ENCODE measurements at regions not wholly inside any gene's neighbourhood (a gene's known extent, or its start where the extent isn't known, plus 50 kb on each side); places are given as distances from the start of the nearest gene placed in this dataset.

DNA sequence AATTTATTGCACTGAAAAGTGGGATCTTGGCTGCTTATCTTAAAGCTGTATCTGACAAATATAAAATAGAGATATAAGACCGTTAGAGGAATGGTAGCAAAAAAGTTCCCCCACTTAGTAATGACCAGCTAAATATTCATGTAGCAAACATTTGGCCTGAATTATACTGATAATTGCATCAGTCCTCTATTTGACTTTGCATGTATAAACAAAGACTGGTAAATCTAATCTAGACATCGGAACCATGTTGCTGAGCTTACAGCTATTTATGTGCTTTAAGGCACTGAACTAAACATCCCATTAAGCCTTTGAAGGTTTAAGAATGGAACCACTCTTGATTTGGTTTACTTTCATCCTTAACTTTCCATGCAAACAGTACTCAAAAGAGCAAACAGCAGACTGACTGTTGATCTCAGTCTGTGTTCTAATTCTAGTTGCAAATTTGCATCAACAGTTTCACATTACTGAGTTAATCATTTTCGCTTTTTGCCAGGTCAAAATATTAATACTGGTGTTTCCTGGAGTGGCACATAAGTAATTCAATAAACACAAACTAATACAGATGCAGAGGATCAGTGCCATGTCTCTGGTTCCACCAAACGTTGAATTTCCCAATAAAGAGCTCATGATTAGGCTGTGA, 203.5 kb upstream of the HTR2A start:
- no peaks in the 10 kb centered on the region for H3K36me3 Mint-ChIP-seq
- CTCF ChIA-PET: no interaction called here
- ATAC-seq (no peak), DNase-seq (no peak)
- Histone ChIP-seq H3K27me3 (ENCODE audit: control insufficient read depth in 2 of 2, insufficient read depth in 2 of 2, low read length in 2 of 2) (no peaks in the 10 kb centered on the region), H3K4me3 (ENCODE audit: low read length) (no peak overlapping the region), H3K27ac (ENCODE audit: low read depth, low read length) (no peak overlapping the region), H3K36me3 (ENCODE audit: control insufficient read depth in 2 of 3, insufficient read depth in 3 of 3, low read length in 3 of 3) (no peaks in the 10 kb centered on the region), H3K4me1 (ENCODE audit: control insufficient read depth in 2 of 2, insufficient read depth in 2 of 2, low read length in 2 of 2) (no peaks in the 10 kb centered on the region), H3K9me3 (ENCODE audit: control insufficient read depth in 2 of 3, low read length in 3 of 3) (no peaks in the 10 kb centered on the region)
- no peak overlapping the region for H3K27ac Mint-ChIP-seq
- H3K9me3 Mint-ChIP-seq: peaks cover 0 to 4% (median 0%) of the 10 kb centered on the region in 11 donors
- no peak overlapping the region for H3K4me3 Mint-ChIP-seq
- H3K4me1 Mint-ChIP-seq: no peaks in the 10 kb centered on the region
- peaks cover 2 to 34% (median 20%) of the 10 kb centered on the region in 5 donors for H3K27me3 Mint-ChIP-seq
- intact Hi-C loops (cut with micrococcal nuclease): no loop called here
- POLR2A ChIA-PET: no interaction called here

DNA sequence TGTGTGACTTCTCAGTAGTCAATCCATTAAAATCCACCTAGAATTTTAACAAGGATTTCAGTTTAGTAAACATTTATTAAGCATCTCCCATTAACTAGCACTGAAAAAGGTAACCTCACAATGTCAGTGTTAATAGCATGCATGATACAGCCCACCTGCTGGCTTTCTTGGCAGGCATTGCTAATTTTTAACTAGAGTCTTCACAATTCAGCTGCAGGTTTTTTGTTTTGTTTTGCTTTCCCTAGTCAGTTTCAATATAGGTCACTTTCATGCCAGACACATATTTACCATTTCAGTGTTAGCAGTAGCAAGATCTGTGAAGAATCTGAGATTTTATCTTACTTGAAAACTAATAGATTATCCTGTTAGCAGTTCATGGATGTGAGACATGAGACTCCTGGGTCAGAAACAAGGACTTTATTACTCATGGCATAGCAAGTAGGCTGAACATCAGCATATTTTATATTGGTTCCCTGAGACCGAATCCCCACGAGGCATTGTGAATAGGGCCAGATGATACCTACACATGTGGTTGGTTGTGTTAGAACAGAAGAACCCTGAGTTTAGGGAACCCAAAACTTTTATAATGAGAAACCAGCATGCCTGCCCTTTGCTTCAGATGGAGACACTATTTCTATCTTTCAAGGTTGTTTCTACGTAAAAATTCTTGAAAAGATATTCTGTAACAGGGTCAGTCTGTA, 198.0 kb upstream of the HTR2A start:
- Mint-ChIP-seq H3K4me3 (no peak overlapping the region), H3K36me3 (no peaks in the 10 kb centered on the region), H3K27me3 (peaks cover 3 to 27% (median 8%) of the 10 kb centered on the region in 5 donors), H3K4me1 (no peaks in the 10 kb centered on the region), H3K9me3 (peaks cover 0 to 5% (median 0%) of the 10 kb centered on the region in 11 donors), H3K27ac (no peak overlapping the region)
- Histone ChIP-seq H3K27ac (ENCODE audit: low read depth, low read length) (no peak overlapping the region), H3K4me3 (ENCODE audit: low read length) (no peak overlapping the region), H3K36me3 (ENCODE audit: control insufficient read depth in 2 of 3, insufficient read depth in 3 of 3, low read length in 3 of 3) (no peaks in the 10 kb centered on the region), H3K4me1 (ENCODE audit: control insufficient read depth in 2 of 2, insufficient read depth in 2 of 2, low read length in 2 of 2) (no peaks in the 10 kb centered on the region), H3K9me3 (ENCODE audit: control insufficient read depth in 2 of 3, low read length in 3 of 3) (no peaks in the 10 kb centered on the region), H3K27me3 (ENCODE audit: control insufficient read depth in 2 of 2, insufficient read depth in 2 of 2, low read length in 2 of 2) (no peaks in the 10 kb centered on the region)
- ChIA-PET CTCF (no interaction called here), POLR2A (no interaction called here)
- DNase-seq: no peak
- intact Hi-C loops (cut with micrococcal nuclease): no loop called here
- no peak for ATAC-seq

DNA sequence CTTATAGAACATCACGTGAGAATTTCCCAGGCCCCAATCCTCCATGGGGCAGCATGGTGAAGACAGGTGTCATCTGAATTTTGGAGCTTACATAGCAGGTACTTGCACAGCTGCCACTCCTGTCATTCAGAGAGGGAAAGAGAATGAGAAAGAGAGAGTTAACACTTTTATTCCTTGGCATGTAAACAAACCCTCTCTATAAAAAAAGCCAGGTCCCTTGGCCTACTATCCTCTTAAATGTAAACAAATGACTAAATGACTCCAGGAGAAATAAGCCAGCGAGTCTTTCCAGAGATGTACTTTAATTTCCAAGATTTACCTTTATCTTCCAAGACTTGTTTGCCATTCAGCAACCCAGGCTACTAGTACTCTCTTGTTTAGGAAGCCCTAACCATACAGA, 195.3 kb upstream of the HTR2A start:
- no peak for ATAC-seq
- Histone ChIP-seq H3K36me3 (ENCODE audit: control insufficient read depth in 2 of 3, insufficient read depth in 3 of 3, low read length in 3 of 3) (no peaks in the 10 kb centered on the region), H3K27ac (ENCODE audit: low read depth, low read length) (no peak overlapping the region), H3K4me1 (ENCODE audit: control insufficient read depth in 2 of 2, insufficient read depth in 2 of 2, low read length in 2 of 2) (no peaks in the 10 kb centered on the region), H3K4me3 (ENCODE audit: low read length) (no peak overlapping the region), H3K27me3 (ENCODE audit: control insufficient read depth in 2 of 2, insufficient read depth in 2 of 2, low read length in 2 of 2) (no peaks in the 10 kb centered on the region), H3K9me3 (ENCODE audit: control insufficient read depth in 2 of 3, low read length in 3 of 3) (no peaks in the 10 kb centered on the region)
- H3K36me3 Mint-ChIP-seq: no peaks in the 10 kb centered on the region
- peaks cover 0 to 17% (median 4%) of the 10 kb centered on the region in 5 donors for H3K27me3 Mint-ChIP-seq
- H3K27ac Mint-ChIP-seq: no peak overlapping the region
- DNase-seq: no peak
- H3K4me3 Mint-ChIP-seq: no peak overlapping the region
- intact Hi-C loops (cut with micrococcal nuclease): no loop called here
- CTCF ChIA-PET: no interaction called here
- peaks cover 0 to 5% (median 0%) of the 10 kb centered on the region in 11 donors for H3K9me3 Mint-ChIP-seq
- POLR2A ChIA-PET: no interaction called here
- no peaks in the 10 kb centered on the region for H3K4me1 Mint-ChIP-seq

DNA sequence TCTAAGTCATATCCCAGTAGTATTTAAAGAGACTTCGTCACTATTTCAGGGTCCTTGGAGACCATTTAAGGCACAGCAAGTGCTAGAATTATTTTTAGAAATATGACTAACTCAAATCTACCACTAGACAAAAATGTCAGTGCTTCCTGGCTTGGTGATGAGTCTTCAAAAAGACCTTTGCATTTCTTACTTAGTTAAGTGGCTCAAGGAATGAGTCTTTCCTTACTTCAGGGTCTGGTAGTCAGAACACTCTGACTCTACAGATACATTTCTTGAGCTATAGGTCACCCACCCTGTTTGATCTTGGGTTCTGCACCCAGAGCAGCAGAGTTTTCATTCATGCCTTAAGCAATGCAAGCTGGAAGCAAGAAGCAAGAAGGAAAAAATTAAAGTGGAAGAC, 191.0 kb upstream of the HTR2A start:
- ChIA-PET POLR2A (no interaction called here), CTCF (no interaction called here)
- H3K27ac Mint-ChIP-seq: no peak overlapping the region
- H3K27me3 Mint-ChIP-seq: peaks cover 0 to 9% (median 0%) of the 10 kb centered on the region in 5 donors
- ATAC-seq (no peak), DNase-seq (no peak)
- H3K4me3 ChIP-seq (ENCODE audit: low read length): no peak overlapping the region
- no peaks in the 10 kb centered on the region for H3K27me3 ChIP-seq (ENCODE audit: control insufficient read depth in 2 of 2, insufficient read depth in 2 of 2, low read length in 2 of 2)
- H3K4me1 Mint-ChIP-seq: no peaks in the 10 kb centered on the region
- H3K9me3 Mint-ChIP-seq: peaks cover 0 to 4% (median 0%) of the 10 kb centered on the region in 11 donors
- H3K9me3 ChIP-seq (ENCODE audit: control insufficient read depth in 2 of 3, low read length in 3 of 3): no peaks in the 10 kb centered on the region
- H3K4me3 Mint-ChIP-seq: no peak overlapping the region
- H3K4me1 ChIP-seq (ENCODE audit: control insufficient read depth in 2 of 2, insufficient read depth in 2 of 2, low read length in 2 of 2): no peaks in the 10 kb centered on the region
- intact Hi-C loops (cut with micrococcal nuclease): no loop called here
- no peak overlapping the region for H3K27ac ChIP-seq (ENCODE audit: low read depth, low read length)
- H3K36me3 Mint-ChIP-seq: no peaks in the 10 kb centered on the region
- H3K36me3 ChIP-seq (ENCODE audit: control insufficient read depth in 2 of 3, insufficient read depth in 3 of 3, low read length in 3 of 3): no peaks in the 10 kb centered on the region

DNA sequence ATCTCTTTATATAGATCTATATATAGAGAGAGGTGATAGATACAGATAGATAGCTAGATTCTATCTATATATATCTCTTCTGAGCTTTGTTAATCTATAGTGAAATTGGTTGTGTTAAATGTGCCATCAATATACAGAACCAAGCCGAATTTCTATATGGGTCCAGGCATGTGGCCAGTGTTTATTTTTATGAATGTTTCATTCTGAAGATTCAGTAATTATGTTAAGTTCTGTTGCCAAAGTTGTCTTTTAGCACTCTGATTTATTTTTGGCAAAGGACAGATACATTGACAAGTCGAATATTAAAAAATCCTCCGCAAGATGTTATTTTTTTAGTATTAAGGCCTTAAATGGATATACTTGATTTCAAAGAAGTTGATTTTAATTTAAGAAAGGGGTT, 190.4 kb upstream of the HTR2A start:
- no peaks in the 10 kb centered on the region for H3K4me1 ChIP-seq (ENCODE audit: control insufficient read depth in 2 of 2, insufficient read depth in 2 of 2, low read length in 2 of 2)
- H3K27ac Mint-ChIP-seq: no peak overlapping the region
- peaks cover 0 to 9% (median 0%) of the 10 kb centered on the region in 5 donors for H3K27me3 Mint-ChIP-seq
- H3K4me3 ChIP-seq (ENCODE audit: low read length): no peak overlapping the region
- no peaks in the 10 kb centered on the region for H3K36me3 ChIP-seq (ENCODE audit: control insufficient read depth in 2 of 3, insufficient read depth in 3 of 3, low read length in 3 of 3)
- no peak for ATAC-seq
- H3K27me3 ChIP-seq (ENCODE audit: control insufficient read depth in 2 of 2, insufficient read depth in 2 of 2, low read length in 2 of 2): no peaks in the 10 kb centered on the region
- H3K9me3 ChIP-seq (ENCODE audit: control insufficient read depth in 2 of 3, low read length in 3 of 3): no peaks in the 10 kb centered on the region
- H3K9me3 Mint-ChIP-seq: peaks cover 0 to 4% (median 0%) of the 10 kb centered on the region in 11 donors
- POLR2A ChIA-PET: no interaction called here
- CTCF ChIA-PET: no interaction called here
- intact Hi-C loops (cut with micrococcal nuclease): no loop called here
- no peak overlapping the region for H3K27ac ChIP-seq (ENCODE audit: low read depth, low read length)
- DNase-seq: no peak
- no peaks in the 10 kb centered on the region for H3K36me3 Mint-ChIP-seq
- no peaks in the 10 kb centered on the region for H3K4me1 Mint-ChIP-seq
- no peak overlapping the region for H3K4me3 Mint-ChIP-seq

DNA sequence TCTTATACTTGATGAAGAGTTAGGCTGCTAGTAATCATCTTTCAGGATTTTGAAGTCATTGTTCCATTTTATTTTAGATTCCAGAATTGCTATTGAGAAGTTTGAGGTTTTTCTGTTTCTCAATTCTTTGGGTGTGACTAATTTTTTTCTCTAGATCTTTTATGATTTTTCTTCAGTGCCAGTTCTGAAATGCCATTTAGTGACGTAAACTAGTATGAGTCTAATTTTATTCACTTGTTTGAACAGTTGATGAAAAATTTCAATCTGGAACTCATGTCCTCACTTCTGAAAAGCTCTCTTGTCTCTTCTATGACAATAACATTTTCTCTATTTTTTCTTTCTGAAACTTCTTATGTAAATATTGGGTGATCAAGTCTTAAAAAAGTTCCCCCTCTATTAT, 188.5 kb upstream of the HTR2A start:
- Mint-ChIP-seq H3K27ac (no peak overlapping the region), H3K27me3 (peaks cover 0 to 6% (median 0%) of the 10 kb centered on the region in 5 donors), H3K9me3 (peaks cover 0 to 4% (median 0%) of the 10 kb centered on the region in 11 donors), H3K4me3 (no peak overlapping the region), H3K4me1 (no peaks in the 10 kb centered on the region), H3K36me3 (no peaks in the 10 kb centered on the region)
- H3K9me3 ChIP-seq (ENCODE audit: control insufficient read depth in 2 of 3, low read length in 3 of 3): no peaks in the 10 kb centered on the region
- intact Hi-C loops (cut with micrococcal nuclease): no loop called here
- no peaks in the 10 kb centered on the region for H3K4me1 ChIP-seq (ENCODE audit: control insufficient read depth in 2 of 2, insufficient read depth in 2 of 2, low read length in 2 of 2)
- ATAC-seq: no peak
- H3K27me3 ChIP-seq (ENCODE audit: control insufficient read depth in 2 of 2, insufficient read depth in 2 of 2, low read length in 2 of 2): no peaks in the 10 kb centered on the region
- CTCF ChIA-PET: no interaction called here
- no peak for DNase-seq
- H3K27ac ChIP-seq (ENCODE audit: low read depth, low read length): no peak overlapping the region
- POLR2A ChIA-PET: no interaction called here
- H3K4me3 ChIP-seq (ENCODE audit: low read length): no peak overlapping the region
- no peaks in the 10 kb centered on the region for H3K36me3 ChIP-seq (ENCODE audit: control insufficient read depth in 2 of 3, insufficient read depth in 3 of 3, low read length in 3 of 3)

DNA sequence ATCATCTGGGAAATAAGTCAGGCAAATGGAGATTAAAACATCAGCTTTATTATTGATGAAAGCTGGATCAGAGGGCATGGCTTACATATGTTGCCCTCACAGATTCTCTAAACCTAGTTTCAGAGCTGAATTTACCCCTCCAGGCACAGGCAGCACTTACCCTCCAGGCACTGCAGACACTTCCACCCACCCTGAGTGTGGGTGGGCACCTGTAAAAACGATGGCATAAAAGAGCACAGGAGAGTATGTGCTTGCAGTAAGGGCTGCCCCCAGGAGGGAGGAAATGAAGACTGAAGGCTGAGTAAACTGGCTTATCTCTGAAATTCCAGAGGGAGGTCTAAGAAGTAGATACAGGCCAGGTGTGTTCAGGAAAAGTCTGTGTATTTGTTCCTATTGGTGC, 185.0 kb upstream of the HTR2A start:
- no peaks in the 10 kb centered on the region for H3K27me3 ChIP-seq (ENCODE audit: control insufficient read depth in 2 of 2, insufficient read depth in 2 of 2, low read length in 2 of 2)
- intact Hi-C loops (cut with micrococcal nuclease): no loop called here
- no peaks in the 10 kb centered on the region for H3K36me3 Mint-ChIP-seq
- CTCF ChIA-PET: no interaction called here
- no peak overlapping the region for H3K27ac ChIP-seq (ENCODE audit: low read depth, low read length)
- H3K4me3 Mint-ChIP-seq: no peak overlapping the region
- DNase-seq (no peak), ATAC-seq (no peak)
- no peaks in the 10 kb centered on the region for H3K4me1 ChIP-seq (ENCODE audit: control insufficient read depth in 2 of 2, insufficient read depth in 2 of 2, low read length in 2 of 2)
- POLR2A ChIA-PET: no interaction called here
- H3K4me1 Mint-ChIP-seq: no peaks in the 10 kb centered on the region
- no peaks in the 10 kb centered on the region for H3K36me3 ChIP-seq (ENCODE audit: control insufficient read depth in 2 of 3, insufficient read depth in 3 of 3, low read length in 3 of 3)
- peaks cover 0 to 6% (median 0%) of the 10 kb centered on the region in 5 donors for H3K27me3 Mint-ChIP-seq
- no peak overlapping the region for H3K27ac Mint-ChIP-seq
- no peaks in the 10 kb centered on the region for H3K9me3 ChIP-seq (ENCODE audit: control insufficient read depth in 2 of 3, low read length in 3 of 3)
- no peak overlapping the region for H3K4me3 ChIP-seq (ENCODE audit: low read length)
- peaks cover 0 to 8% (median 0%) of the 10 kb centered on the region in 11 donors for H3K9me3 Mint-ChIP-seq

All from naive thymus-derived CD4-positive, alpha-beta T cell (primary cell).